Activated CD8-positive, alpha-beta T cell treated with anti-CD3 and anti-CD28 coated beads for 36 hours (primary cell): ENCODE measurements at regions not wholly inside any gene's neighbourhood (a gene's known extent, or its start where the extent isn't known, plus 50 kb on each side); places are given as distances from the start of the nearest gene placed in this dataset.

ENCODE experiments used
- ATAC-seq: fragments of 200-7000 bp; cut with Tn5 transposase; one replicate; pipeline ENCODE4 v1.10.0; 2021; ENCODE audit warnings: mild to moderate bottlenecking, moderate library complexity
- CTCF ChIA-PET: fragments of 350-600 bp; sonication (Branson Sonifier 250); formaldehyde crosslinking; loops from one replicate; lab custom pipeline; 2021; ENCODE audit warnings: antibody characterized with exemption; lab: Charles Lee
- POLR2A ChIA-PET: fragments of 350-600 bp; sonication (Branson Sonifier 250); formaldehyde crosslinking; loops from one replicate; lab custom pipeline; 2021; ENCODE audit warnings: antibody characterized with exemption; lab: Charles Lee
- DNase-seq: peaks from one replicate; pipeline ENCODE4 v3.0.0-alpha.2; 2020
- H3K27ac Mint-ChIP-seq: one replicate; pipeline ENCODE4 v1.8.0; 2021; ENCODE audit warnings: mild to moderate bottlenecking, mixed read lengths
- H3K27me3 Mint-ChIP-seq: one replicate; pipeline ENCODE4 v1.8.0; 2021; ENCODE audit warnings: mixed read lengths
- H3K36me3 Mint-ChIP-seq: one replicate; pipeline ENCODE4 v1.8.0; 2021; ENCODE audit warnings: low read depth, mixed read lengths
- H3K4me1 Mint-ChIP-seq: one replicate; pipeline ENCODE4 v1.8.0; 2021; ENCODE audit warnings: low read depth, mixed read lengths
- H3K4me3 Mint-ChIP-seq: one replicate; pipeline ENCODE4 v1.8.0; 2021; ENCODE audit warnings: mild to moderate bottlenecking, moderate library complexity, mixed read lengths
- H3K9me3 Mint-ChIP-seq: one replicate; pipeline ENCODE4 v1.8.0; 2021; ENCODE audit warnings: mixed read lengths
- CTCF ChIP-seq: fragments of 200-600 bp; IDR thresholded peaks from one replicate; pipeline ENCODE4 v1.8.0; 2022; ENCODE audit warnings: antibody characterized with exemption, mild to moderate bottlenecking
- intact Hi-C: fragments of 100-400 bp; cut with micrococcal nuclease; formaldehyde crosslinking; loops from one replicate; pipeline ENCODE4 v1.10.0; 2022

GRCh38 chr14:98143566-98143965 is 1128.4 kb downstream of the BCL11B start:
- DNase-seq (no peak), ATAC-seq (no peak)
- no peak overlapping the region for H3K4me3 Mint-ChIP-seq
- peaks cover 78% of the 10 kb centered on the region for H3K4me1 Mint-ChIP-seq
- no peaks in the 10 kb centered on the region for H3K27me3 Mint-ChIP-seq
- intact Hi-C loops: loop anchor here (5.0 kb wide), 1 partner anchor 34 kb away; no protein-coding TSS in a partner anchor
- POLR2A ChIA-PET: interaction anchor here (0.8 kb wide), 1 partner anchor 9 kb away, joined by 3 read pairs; no protein-coding TSS in a partner anchor
- peaks cover 8% of the 10 kb centered on the region for H3K36me3 Mint-ChIP-seq
- H3K27ac Mint-ChIP-seq: peak overlapping the region; percentile 51
- peaks cover 5% of the 10 kb centered on the region for H3K9me3 Mint-ChIP-seq
- no peak for TF ChIP-seq CTCF
- CTCF ChIA-PET: interaction anchor here (1.2 to 10.4 kb wide), 5 partner anchors 11 to 164 kb away, joined by 3 to 103 read pairs (median 3); no protein-coding TSS in a partner anchor

- intact Hi-C loops: loop anchor here (5.0 kb wide), 1 partner anchor 32 kb away; no protein-coding TSS in a partner anchor
- H3K4me3 Mint-ChIP-seq: no peak overlapping the region
- peaks cover 64% of the 10 kb centered on the region for H3K4me1 Mint-ChIP-seq
- POLR2A ChIA-PET: interaction anchor here (1.0 kb wide), 1 partner anchor 21 kb away, joined by 3 read pairs; no protein-coding TSS in a partner anchor
- peak overlapping the region; percentile 63 for H3K27ac Mint-ChIP-seq
- no peaks in the 10 kb centered on the region for H3K27me3 Mint-ChIP-seq
- peaks cover 15% of the 10 kb centered on the region for H3K36me3 Mint-ChIP-seq
- TF ChIP-seq CTCF: no peak
- ATAC-seq (no peak), DNase-seq (no peak)
- peaks cover 5% of the 10 kb centered on the region for H3K9me3 Mint-ChIP-seq
- CTCF ChIA-PET: interaction anchor here (9.3 kb wide), 1 partner anchor 22 kb away, joined by 91 read pairs; no protein-coding TSS in a partner anchor
These were observed 1127.0 kb downstream of the BCL11B start for GRCh38 chr14:98144964-98145363.

- CTCF ChIA-PET: interaction anchor here (2.1 kb wide), 1 partner anchor 9 kb away, joined by 5 read pairs; no protein-coding TSS in a partner anchor
- no peak for DNase-seq
- POLR2A ChIA-PET: interaction anchor here (1.0 kb wide), 1 partner anchor 10 kb away, joined by 4 read pairs; no protein-coding TSS in a partner anchor
- Mint-ChIP-seq H3K9me3 (peaks cover 9% of the 10 kb centered on the region), H3K4me1 (peaks cover 64% of the 10 kb centered on the region), H3K27ac (peak overlapping the region; percentile 38), H3K36me3 (peaks cover 23% of the 10 kb centered on the region), H3K27me3 (no peaks in the 10 kb centered on the region), H3K4me3 (no peak overlapping the region)
- ATAC-seq: no peak
- intact Hi-C loops: no loop called here
- no peak for TF ChIP-seq CTCF
These were observed 1125.6 kb downstream of the BCL11B start for GRCh38 chr14:98146416-98146815.

- Mint-ChIP-seq H3K4me1 (peaks cover 61% of the 10 kb centered on the region), H3K9me3 (peaks cover 4% of the 10 kb centered on the region), H3K36me3 (peaks cover 13% of the 10 kb centered on the region), H3K27ac (peak overlapping the region; percentile 5), H3K4me3 (no peak overlapping the region), H3K27me3 (no peaks in the 10 kb centered on the region)
- TF ChIP-seq CTCF: no peak
- POLR2A ChIA-PET: interaction anchor here (1.3 to 2.5 kb wide), 2 partner anchors 10 to 18 kb away, joined by 3 to 9 read pairs; no protein-coding TSS in a partner anchor
- CTCF ChIA-PET: no interaction called here
- DNase-seq: no peak
- ATAC-seq: peak; percentile 33
- intact Hi-C loops: no loop called here
These were observed 1117.7 kb downstream of the BCL11B start for GRCh38 chr14:98154254-98154653.

GRCh38 chr14:98156411-98156810 is 1115.6 kb downstream of the BCL11B start:
- H3K27ac Mint-ChIP-seq: peak overlapping the region; percentile 21
- ChIA-PET CTCF (interaction anchor here (1.1 to 2.2 kb wide), 3 partner anchors 12 to 17 kb away, joined by 3 to 6 read pairs (median 4); no protein-coding TSS in a partner anchor), POLR2A (interaction anchor here (1.5 kb wide), 1 partner anchor 10 kb away, joined by 3 read pairs; no protein-coding TSS in a partner anchor)
- ATAC-seq: no peak
- TF ChIP-seq CTCF: no peak
- intact Hi-C loops: no loop called here
- H3K9me3 Mint-ChIP-seq: no peaks in the 10 kb centered on the region
- H3K4me1 Mint-ChIP-seq: peaks cover 56% of the 10 kb centered on the region
- H3K4me3 Mint-ChIP-seq: peak overlapping the region; percentile 16
- H3K36me3 Mint-ChIP-seq: peaks cover 2% of the 10 kb centered on the region
- no peak for DNase-seq
- no peaks in the 10 kb centered on the region for H3K27me3 Mint-ChIP-seq
